ENCODE measurements at regions not wholly inside any gene's neighbourhood (a gene's known extent, or its start where the extent isn't known, plus 50 kb on each side); places are given as distances from the start of the nearest gene placed in this dataset.

- no peak for TF ChIP-seq REST (IDR thresholded peaks at IDR 0.05; ENCODE audit: insufficient read depth in 1 of 2, low read depth in 2 of 2, low read length in 2 of 2)
- no peak for TF ChIP-seq POLR2AphosphoS5 (IDR thresholded peaks at IDR 0.05; ENCODE audit: low read depth, low read length)
- TF ChIP-seq TAF1 (IDR thresholded peaks at IDR 0.05; ENCODE audit: borderline replicate concordance, insufficient read depth, low read length): no peak
These were observed 253.0 kb downstream of the FOXL1 start for GRCh38 chr16:86831366-86831765.
